Astrocyte of the cerebellum (primary cell): ENCODE measurements at regions not wholly inside any gene's neighbourhood (a gene's known extent, or its start where the extent isn't known, plus 50 kb on each side); places are given as distances from the start of the nearest gene placed in this dataset.

ENCODE experiments used
- DNase-seq: peaks from one replicate; pipeline ENCODE4 v3.0.0-alpha.2; 2011; ENCODE audit warnings: low read depth
- H3K4me3 ChIP-seq: 2 replicates; pipeline ENCODE4 v1.5.1; 2011; ENCODE audit warnings: mild to moderate bottlenecking, low read depth, low read length, moderate library complexity
- CTCF ChIP-seq: IDR thresholded peaks from 2 replicates; pipeline ENCODE4 v1.5.1; 2012; ENCODE audit warnings: low read length, low read depth, moderate library complexity, mild to moderate bottlenecking; ENCODE audit errors: missing control alignments
- in situ Hi-C: cut with HindIII; loops from 2 replicates; pipeline ENCODE4 v1.10.0; 2017; ENCODE audit warnings: low sequenced_read_pairs

DNA sequence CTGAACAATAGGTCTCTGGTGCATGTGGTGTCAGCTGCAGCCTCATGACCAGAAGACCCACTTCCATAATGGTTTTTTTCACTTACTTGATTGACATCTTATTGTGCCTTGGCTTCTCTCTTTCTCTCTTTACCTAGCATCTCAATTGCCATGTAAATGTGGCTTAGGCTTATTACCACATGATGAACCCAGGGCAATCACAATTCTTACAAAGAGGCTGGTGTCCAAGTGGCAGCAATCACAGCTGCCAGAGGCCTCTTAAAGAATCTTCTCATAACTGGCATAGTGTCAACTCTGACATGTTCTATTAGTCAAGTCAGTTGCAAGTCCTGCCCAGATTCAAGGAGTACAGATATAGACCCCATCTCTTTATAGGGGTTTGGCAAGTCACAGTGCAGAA lies 1224.8 kb downstream of the SUCLG1 start:
- no peak for DNase-seq
- in situ Hi-C loops = no loop called here
- no peak for TF ChIP-seq CTCF
- no peak overlapping the region for H3K4me3 ChIP-seq

DNA sequence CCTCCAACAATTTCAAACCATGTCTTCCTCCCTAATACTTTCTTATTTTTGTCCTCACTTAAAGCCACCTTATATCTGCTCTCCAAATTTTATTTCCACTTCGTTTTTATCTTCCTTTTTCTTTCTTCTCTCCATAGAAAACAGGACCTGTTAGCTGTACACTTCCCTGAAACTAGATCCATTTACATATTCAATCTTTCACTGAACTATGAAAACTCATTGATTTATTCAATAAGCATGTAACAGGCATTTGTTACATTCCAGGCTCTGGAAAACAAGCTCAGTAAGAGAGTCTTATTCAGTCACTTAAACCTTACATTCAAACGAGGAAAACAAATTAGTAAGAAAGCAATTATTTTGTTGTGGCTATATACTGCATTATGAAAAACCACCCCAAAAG lies 1225.3 kb downstream of the SUCLG1 start:
- no peak overlapping the region for H3K4me3 ChIP-seq
- no peak for TF ChIP-seq CTCF
- no peak for DNase-seq
- in situ Hi-C loops = no loop called here

- DNase-seq = no peak
- in situ Hi-C loops = no loop called here
- TF ChIP-seq CTCF = no peak
- no peak overlapping the region for H3K4me3 ChIP-seq
Measured at GRCh38 chr2:83233326-83233725, 1225.8 kb downstream of the SUCLG1 start.

- in situ Hi-C loops = no loop called here
- no peak for DNase-seq
- no peak overlapping the region for H3K4me3 ChIP-seq
- TF ChIP-seq CTCF = no peak
Measured at GRCh38 chr2:83229443-83229842, 1229.6 kb downstream of the SUCLG1 start.

GRCh38 chr2:83224591-83225200 lies 1234.4 kb downstream of the SUCLG1 start:
- H3K4me3 ChIP-seq = no peak overlapping the region
- no peak for DNase-seq
- in situ Hi-C loops = no loop called here
- TF ChIP-seq CTCF = no peak

DNA sequence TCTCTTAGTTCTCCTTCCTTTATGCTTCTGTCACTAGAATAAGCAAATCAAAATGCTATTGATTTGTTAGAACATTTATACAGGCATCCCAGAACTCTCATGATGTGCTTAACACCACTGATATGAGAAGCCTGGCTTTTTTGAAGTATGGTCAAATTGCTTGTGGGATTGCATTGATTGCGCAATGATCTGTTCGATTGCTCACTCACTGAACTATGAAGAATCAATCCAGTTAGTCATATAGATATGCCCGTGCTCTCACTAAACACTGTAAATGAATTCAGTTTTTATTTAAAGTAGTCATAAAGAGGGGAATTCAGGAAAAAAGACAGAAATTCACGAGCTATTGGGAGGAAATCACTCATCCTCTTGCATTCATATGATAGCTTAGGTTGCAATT lies 1237.8 kb downstream of the SUCLG1 start:
- DNase-seq = no peak
- in situ Hi-C loops = no loop called here
- H3K4me3 ChIP-seq = no peak overlapping the region
- no peak for TF ChIP-seq CTCF
